ENCODE measurements at regions not wholly inside any gene's neighbourhood (a gene's known extent, or its start where the extent isn't known, plus 50 kb on each side); places are given as distances from the start of the nearest gene placed in this dataset.

DNA sequence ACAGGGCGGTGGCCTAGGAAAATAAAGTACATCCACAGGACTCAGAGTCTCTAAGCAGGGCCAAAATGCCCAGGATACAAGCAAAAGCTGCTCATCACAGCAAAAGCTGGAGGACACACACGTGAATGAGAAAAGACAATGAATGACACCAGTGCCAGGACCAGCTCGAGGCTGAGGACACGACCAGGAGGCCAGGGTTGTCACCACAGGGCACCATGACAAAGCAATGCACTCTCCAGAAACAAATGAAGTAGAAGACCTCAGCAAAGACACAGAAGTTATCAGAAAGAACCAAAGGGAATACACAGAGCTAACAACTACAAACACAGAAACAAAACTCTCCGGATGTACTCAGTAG is 92.1 kb downstream of the FOXL3 start:
- no peak for DNase-seq (ENCODE audit: low read depth in 2 of 2)

GRCh38 chr7:386385-386784 is 96.4 kb downstream of the FOXL3 start:
- no peak for DNase-seq (ENCODE audit: low read depth in 2 of 2)

DNA sequence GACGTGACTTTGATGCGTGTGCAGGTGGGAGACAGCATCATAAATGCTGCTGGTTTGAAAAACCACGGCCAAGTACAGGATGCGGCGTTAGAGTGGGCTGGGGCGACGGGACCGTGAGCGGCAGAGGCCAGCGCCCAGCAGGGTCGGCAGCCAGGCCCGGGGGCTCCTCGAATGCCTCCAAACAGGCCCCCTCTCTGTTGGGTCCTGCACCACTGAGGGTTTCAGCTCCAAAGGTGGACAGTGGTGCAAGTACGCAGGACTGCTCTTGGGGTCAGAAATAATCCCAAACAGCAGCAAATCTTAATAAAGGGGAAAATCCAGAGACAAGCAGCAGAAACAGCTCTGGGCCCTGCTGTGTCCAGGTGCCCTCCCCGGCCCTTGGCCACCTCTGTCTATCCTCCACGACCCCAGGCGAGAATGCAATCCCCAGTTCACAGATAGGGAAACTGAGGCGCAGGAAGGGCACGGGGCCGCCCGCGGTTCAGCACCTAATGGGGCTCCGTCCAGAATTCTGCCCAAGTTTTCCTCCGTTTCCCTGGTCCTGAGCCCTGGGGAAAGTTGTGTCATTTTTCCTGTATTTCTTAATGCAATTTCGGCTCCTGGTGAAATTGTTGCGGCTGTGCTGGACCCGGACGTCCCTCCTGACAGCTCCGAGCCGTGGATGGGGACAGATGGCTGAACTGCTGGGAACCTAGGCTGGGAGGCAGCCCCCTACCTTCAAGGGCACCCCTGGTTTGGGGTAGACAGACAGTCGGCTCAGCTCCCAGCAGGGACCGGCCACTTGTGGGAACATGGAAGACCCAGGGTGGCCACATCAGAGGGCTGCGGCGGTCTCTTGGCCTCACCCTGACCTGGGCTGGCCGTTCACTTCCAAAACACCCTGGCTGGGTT is 97.4 kb downstream of the FOXL3 start:
- no peak for DNase-seq (ENCODE audit: low read depth in 2 of 2)

GRCh38 chr7:388023-388960 is 98.3 kb downstream of the FOXL3 start:
- DNase-seq (ENCODE audit: low read depth in 2 of 2), result no peak

DNA sequence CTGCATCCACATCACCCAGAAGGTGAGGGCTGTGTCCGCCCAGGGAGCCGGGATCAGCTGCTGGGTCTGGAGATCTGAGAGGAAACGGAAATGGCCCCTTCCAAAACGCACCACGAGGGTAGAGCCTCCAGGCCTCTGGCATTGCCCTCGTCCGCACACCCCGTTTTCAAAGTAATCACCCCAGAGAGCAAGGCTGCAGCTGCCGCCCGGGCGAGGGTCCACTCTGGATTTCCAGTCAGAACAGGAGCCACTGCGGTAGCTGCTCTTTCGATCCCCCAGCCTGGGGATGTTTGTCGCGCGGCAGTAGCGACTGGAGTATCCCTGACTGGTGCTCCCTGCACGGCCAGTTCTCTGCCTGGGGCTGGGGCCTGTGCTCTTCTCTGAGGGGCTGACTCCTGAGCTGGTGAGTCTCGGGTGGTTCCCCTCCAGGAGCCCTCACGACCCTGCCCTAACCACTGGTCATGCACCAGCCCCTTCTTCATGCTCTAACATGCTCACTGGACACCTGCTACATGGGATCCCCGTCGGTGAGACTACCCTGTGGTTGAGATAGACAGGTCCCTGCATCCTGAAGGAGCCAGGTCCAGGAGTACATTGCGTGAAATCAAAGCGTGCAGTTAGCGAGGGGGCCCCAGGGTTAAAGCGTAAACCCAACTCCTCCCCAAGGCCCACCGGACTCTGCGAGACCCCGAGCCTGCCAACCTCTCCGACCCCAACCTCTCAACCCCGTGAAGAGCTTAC is 99.2 kb downstream of the FOXL3 start:
- no peak for DNase-seq (ENCODE audit: low read depth in 2 of 2)

DNA sequence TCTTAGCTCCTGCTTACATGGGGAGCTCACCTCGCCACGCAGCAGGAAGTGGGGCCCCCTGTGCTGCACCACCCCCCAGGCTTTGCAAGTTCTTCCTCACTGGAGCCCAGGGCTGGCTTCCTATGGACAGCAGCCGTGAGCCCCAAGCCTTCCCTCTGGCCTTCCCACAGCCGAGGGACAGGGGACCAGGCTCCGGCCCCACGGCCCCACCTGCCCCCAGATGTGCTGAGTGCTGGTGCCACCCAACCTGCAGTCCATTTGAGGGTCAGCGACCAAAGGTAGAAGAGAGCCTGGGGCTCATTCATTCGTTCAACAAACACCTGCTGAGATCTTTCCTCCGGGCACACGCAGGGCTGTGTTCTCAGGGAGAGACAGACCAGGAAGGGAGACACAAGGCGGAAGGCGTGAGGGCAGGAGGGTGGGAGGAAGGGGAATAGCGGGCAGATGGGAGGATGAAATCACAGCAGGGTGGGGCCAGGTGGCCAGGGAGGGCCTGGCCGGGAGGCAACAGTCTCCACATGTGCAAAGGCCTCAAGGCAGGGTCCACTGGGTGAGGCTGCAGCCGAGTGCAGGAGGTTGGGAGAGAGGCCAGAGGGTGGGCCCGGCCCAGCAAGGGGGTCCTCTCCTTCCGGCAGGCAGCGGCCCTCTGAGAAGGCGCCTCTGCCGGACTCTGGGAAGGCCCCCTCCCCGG is 100.1 kb downstream of the FOXL3 start:
- DNase-seq (ENCODE audit: low read depth in 2 of 2), result no peak

DNA sequence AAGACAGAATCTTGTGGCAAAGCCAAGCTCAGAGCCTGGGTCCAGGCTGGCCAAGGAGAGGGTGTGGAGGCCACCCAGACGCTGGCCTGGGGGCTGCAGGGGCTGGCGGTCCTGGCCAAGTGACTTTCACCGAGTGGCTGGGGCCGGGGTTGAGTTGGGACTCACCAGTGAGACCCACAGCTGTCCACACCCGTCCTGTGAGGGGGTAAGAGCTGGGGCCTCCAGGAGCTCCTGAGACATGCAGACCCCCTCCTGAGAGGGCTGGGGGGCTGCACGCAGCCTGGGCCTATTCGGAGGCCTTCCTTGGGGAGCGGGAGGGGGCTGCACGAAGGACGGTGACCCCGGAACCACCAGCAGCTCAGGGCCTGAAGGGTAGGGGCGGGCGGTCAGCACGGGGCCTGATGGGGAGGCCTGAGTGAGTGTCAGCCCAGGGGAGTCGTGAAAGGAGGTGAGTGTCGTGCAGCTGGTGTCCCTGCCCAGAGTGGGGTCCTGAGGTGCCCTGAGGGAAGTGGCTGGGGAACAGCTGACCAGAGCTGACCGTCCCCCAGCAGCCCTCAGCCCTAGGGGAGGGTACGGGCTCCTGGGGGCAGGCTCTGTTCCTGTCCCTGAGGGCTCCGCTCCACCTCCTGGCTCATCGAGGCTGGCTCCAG is 100.9 kb downstream of the FOXL3 start:
- no peak for DNase-seq (ENCODE audit: low read depth in 2 of 2)

DNA sequence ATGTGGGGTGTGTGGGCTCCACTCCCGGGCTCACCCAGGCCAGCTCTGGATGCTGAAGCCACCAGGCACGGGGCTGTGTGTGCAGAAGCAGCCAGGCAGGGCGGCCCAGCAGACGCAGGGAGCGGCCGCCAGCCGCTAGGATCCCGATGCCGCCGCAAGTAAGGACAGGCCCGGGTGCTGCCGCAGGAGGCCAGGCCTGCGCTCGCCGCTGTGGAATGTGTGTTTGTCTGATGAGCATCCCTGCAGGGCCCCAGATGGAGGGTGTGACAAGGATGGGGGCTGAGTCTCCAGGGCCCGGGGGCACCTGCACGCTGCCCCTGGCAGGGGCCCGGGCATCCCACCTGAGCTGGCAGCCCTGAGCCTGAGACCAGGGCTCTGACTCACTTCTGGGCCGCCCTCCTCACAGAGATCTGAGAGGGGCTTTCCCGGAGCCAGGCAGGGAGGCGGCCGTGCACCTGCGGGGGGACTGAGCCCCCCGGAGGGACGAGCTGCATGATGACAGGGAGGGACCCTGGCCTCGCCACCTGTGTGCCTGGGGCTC is 101.5 kb downstream of the FOXL3 start:
- DNase-seq (ENCODE audit: low read depth in 2 of 2), result no peak

- DNase-seq (ENCODE audit: low read depth in 2 of 2), result no peak
Measured at GRCh38 chr7:391961-392524, 102.1 kb downstream of the FOXL3 start.

DNA sequence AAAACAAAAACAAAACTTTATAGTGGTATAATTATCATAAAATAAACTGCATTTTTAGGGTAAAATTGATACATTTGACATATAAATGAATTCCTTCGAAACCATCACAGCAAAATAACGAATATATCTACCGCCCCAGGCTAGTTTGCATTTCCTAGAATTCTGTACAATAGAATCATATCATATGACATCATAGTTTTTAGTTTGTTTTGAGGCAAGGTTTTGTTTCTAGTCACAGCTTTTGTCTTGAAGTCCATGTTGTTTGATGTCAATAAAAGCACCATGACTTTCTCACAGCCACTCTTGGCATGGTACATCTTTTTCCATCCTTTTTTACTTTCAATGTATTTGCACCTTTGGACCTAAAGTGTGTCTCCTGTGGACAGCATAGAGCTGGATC is 102.9 kb downstream of the FOXL3 start:
- DNase-seq (ENCODE audit: low read depth in 2 of 2), result no peak

GRCh38 chr7:395643-396042 is 105.7 kb downstream of the FOXL3 start:
- DNase-seq (ENCODE audit: low read depth in 2 of 2), result no peak

DNA sequence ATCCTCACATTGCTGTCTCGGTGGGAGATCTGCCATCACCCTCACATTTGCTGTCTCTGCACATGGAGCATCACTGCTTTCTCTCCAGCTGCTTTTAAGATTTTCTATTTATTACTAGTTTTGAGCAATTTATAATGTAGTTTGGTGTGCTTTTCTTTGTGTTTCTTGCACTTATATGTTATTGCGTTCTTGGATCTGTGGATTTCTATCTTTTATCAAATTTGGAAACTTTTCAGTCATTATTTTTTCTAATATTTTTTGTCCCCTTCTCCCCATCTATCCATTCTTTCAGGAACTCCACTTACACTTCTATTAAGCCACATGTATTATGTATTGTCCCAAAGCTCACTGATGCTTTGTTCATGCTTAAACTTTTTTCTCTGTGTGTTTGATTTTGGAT is 108.9 kb downstream of the FOXL3 start:
- no peak for DNase-seq (ENCODE audit: low read depth in 2 of 2)

- DNase-seq (ENCODE audit: low read depth in 2 of 2), result no peak
Measured at GRCh38 chr7:400901-401485, 111.0 kb downstream of the FOXL3 start.

DNA sequence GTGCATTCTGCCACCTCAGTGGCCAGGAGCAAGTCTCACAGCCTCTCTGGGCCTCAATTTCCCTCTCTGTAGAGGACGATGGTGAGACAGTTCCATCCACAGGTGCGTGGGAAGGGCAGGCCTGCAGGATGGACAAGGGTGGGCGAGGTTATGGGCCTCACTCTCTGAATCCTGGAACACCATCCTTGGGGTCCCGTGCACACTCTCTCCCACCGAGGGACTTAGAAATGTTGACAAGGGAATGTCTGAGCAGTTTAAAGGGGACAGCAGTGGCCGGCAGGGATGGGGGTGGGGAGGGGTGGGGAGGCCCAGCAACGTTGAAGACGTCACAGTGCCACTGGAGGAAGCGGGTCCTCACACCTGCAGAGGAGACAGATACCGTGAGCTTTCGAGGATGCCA is 111.5 kb downstream of the FOXL3 start:
- no peak for DNase-seq (ENCODE audit: low read depth in 2 of 2)

DNA sequence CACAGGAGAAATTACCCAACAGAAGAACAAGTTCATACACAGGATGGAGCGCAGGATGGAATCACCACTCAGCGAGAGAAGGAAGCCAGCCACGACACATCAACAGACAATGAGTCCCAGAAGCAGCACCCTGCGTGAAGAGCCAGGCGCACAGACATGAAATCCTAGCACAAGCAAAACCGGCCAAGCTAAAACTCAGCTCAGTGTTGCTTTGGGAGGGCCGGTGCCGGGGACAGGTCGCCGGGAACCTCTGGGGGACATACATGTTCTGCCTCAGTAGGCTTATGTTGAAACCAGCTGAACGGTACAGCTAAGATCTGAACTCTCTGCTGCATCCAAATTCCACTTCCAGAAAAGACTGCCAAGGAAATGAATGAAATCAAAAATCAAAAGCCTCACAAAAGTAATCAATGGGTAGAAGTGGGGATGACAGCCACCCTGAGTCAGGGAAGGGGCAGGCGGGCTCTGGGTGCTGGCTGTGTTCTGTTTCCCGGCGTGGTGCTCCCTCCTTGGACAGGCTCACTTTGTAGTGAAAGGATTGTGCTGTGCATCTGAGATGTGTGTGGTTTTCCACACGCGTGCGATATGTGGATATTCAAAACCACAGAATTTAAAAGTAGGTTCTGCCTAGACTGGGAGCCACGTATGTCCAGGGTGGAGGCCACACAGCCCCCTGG is 114.7 kb downstream of the PDGFA start:
- no peak for DNase-seq (ENCODE audit: low read depth in 2 of 2)

GRCh38 chr7:405489-406211 is 114.0 kb downstream of the PDGFA start:
- no peak for DNase-seq (ENCODE audit: low read depth in 2 of 2)

GRCh38 chr7:407721-408539 is 111.7 kb downstream of the PDGFA start:
- DNase-seq (ENCODE audit: low read depth in 2 of 2), result no peak

DNA sequence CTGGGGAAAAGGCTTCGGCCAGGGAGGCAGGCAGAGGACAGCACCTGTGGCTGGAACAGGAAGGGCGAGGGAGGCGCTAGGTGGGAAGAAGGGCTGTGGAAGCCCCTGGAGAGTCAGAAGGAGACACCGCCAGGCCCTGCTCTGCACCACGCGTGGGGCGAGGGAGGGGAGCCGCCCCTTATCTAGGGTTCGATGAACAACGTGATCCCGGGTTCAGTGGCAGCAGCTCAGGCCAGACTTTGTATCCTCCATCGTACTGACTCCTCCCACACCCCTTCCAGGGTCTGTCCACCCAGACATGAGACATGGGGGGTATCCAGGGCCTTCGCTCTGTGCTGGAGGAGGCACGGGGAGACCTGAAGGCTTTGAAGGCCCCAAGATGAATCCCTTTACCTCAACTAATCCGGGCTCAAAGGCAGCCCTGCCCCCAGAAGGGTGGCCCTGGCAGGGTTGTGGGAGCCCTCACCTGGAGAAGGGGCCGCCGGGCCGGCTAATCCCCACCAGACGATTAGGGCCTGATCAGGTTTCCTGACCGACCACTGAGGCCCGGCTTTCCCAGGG is 110.8 kb downstream of the PDGFA start:
- DNase-seq (ENCODE audit: low read depth in 2 of 2), result no peak
